ENCODE measurements at regions not wholly inside any gene's neighbourhood (a gene's known extent, or its start where the extent isn't known, plus 50 kb on each side); places are given as distances from the start of the nearest gene placed in this dataset.

- no peak overlapping the region for H3K27ac ChIP-seq (ENCODE audit: low read length)
- H4K20me1 ChIP-seq (ENCODE audit: insufficient read depth, low read length) = no peaks in the 10 kb centered on the region
- H2AFZ ChIP-seq (ENCODE audit: low read length) = no peak overlapping the region
- no peak overlapping the region for H3K9ac ChIP-seq (ENCODE audit: low read length)
- no peaks in the 10 kb centered on the region for H3F3A ChIP-seq (ENCODE audit: insufficient read depth, low read length)
- no peaks in the 10 kb centered on the region for H3K9me2 ChIP-seq (replicated peaks; ENCODE audit: insufficient read depth, low read length)
- H3K27me3 ChIP-seq (replicated peaks; ENCODE audit: insufficient read depth, low read length) = no peaks in the 10 kb centered on the region
- H3K4me1 ChIP-seq (ENCODE audit: low read length) = no peaks in the 10 kb centered on the region
- DNase-seq = no peak
- TF ChIP-seq CTCF (IDR thresholded peaks at IDR 0.05; ENCODE audit: low read length) (no peak), EZH2phosphoT487 (IDR thresholded peaks at IDR 0.05; ENCODE audit: low read length) (no peak), EZH2 (optimal IDR thresholded peaks at IDR 0.05; ENCODE audit: low read depth, low read length) (no peak)
- H3K4me2 ChIP-seq (ENCODE audit: low read depth, low read length) = no peak overlapping the region
- H3K79me2 ChIP-seq (ENCODE audit: low read length) = no peaks in the 10 kb centered on the region
- H3K4me3 ChIP-seq (ENCODE audit: low read length) = no peak overlapping the region
- H3K36me3 ChIP-seq (replicated peaks; ENCODE audit: insufficient read depth, low read length) = no peaks in the 10 kb centered on the region
- no peaks in the 10 kb centered on the region for H3K9me3 ChIP-seq (replicated peaks; ENCODE audit: insufficient read depth, low read length)
These were observed 184.0 kb downstream of the GPX5 start for GRCh38 chr6:28709478-28710349.

- Histone ChIP-seq H3K27ac (ENCODE audit: low read length) (no peak overlapping the region), H3K4me2 (ENCODE audit: low read depth, low read length) (no peak overlapping the region), H3K9ac (ENCODE audit: low read length) (no peak overlapping the region), H3K9me2 (replicated peaks; ENCODE audit: insufficient read depth, low read length) (no peaks in the 10 kb centered on the region), H3K4me3 (ENCODE audit: low read length) (no peak overlapping the region), H3F3A (ENCODE audit: insufficient read depth, low read length) (no peaks in the 10 kb centered on the region), H3K79me2 (ENCODE audit: low read length) (no peaks in the 10 kb centered on the region), H3K9me3 (replicated peaks; ENCODE audit: insufficient read depth, low read length) (no peaks in the 10 kb centered on the region), H4K20me1 (ENCODE audit: insufficient read depth, low read length) (no peaks in the 10 kb centered on the region), H3K27me3 (replicated peaks; ENCODE audit: insufficient read depth, low read length) (no peaks in the 10 kb centered on the region), H3K4me1 (ENCODE audit: low read length) (no peaks in the 10 kb centered on the region), H3K36me3 (replicated peaks; ENCODE audit: insufficient read depth, low read length) (no peaks in the 10 kb centered on the region), H2AFZ (ENCODE audit: low read length) (no peak overlapping the region)
- no peak for TF ChIP-seq CTCF (IDR thresholded peaks at IDR 0.05; ENCODE audit: low read length)
- TF ChIP-seq EZH2phosphoT487 (IDR thresholded peaks at IDR 0.05; ENCODE audit: low read length) = no peak
- no peak for TF ChIP-seq EZH2 (optimal IDR thresholded peaks at IDR 0.05; ENCODE audit: low read depth, low read length)
- DNase-seq = no peak
These were observed 184.9 kb downstream of the GPX5 start for GRCh38 chr6:28710466-28711191.

DNA sequence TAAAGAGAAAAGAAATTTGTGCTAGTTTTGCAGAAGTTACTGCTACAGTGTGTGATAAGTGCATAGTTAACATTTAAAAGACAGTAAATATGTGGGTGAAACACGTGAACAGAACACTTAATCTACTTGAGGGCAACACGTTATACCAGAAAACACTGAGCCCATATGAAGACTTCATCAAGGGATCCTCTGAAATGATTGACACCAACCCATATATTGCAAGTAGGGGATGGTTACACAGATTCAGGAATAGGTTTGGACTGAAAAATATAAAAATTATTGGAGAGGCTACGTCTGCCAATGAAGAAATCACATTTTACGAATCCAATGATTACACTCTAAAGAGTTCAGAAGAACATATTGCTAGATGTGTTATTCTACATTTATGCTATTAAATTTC is 185.6 kb downstream of the GPX5 start:
- Histone ChIP-seq H3K27ac (ENCODE audit: low read length) (no peak overlapping the region), H4K20me1 (ENCODE audit: insufficient read depth, low read length) (no peaks in the 10 kb centered on the region), H3K36me3 (replicated peaks; ENCODE audit: insufficient read depth, low read length) (no peaks in the 10 kb centered on the region), H2AFZ (ENCODE audit: low read length) (no peak overlapping the region), H3K9me3 (replicated peaks; ENCODE audit: insufficient read depth, low read length) (no peaks in the 10 kb centered on the region), H3K9ac (ENCODE audit: low read length) (no peak overlapping the region), H3F3A (ENCODE audit: insufficient read depth, low read length) (no peaks in the 10 kb centered on the region), H3K27me3 (replicated peaks; ENCODE audit: insufficient read depth, low read length) (no peaks in the 10 kb centered on the region), H3K4me1 (ENCODE audit: low read length) (no peaks in the 10 kb centered on the region), H3K4me2 (ENCODE audit: low read depth, low read length) (no peak overlapping the region), H3K9me2 (replicated peaks; ENCODE audit: insufficient read depth, low read length) (no peaks in the 10 kb centered on the region), H3K79me2 (ENCODE audit: low read length) (no peaks in the 10 kb centered on the region), H3K4me3 (ENCODE audit: low read length) (no peak overlapping the region)
- TF ChIP-seq EZH2 (optimal IDR thresholded peaks at IDR 0.05; ENCODE audit: low read depth, low read length) = no peak
- TF ChIP-seq CTCF (IDR thresholded peaks at IDR 0.05; ENCODE audit: low read length) = no peak
- no peak for TF ChIP-seq EZH2phosphoT487 (IDR thresholded peaks at IDR 0.05; ENCODE audit: low read length)
- no peak for DNase-seq
